ENCODE measurements at regions not wholly inside any gene's neighbourhood (a gene's known extent, or its start where the extent isn't known, plus 50 kb on each side); places are given as distances from the start of the nearest gene placed in this dataset.
"Not testable (repeated sequence)": the region's sequence is repeated elsewhere in the genome, so short reads cannot be mapped to it uniquely, and the experiment has no call there.

- no peak for DNase-seq
Observed at GRCh38 chr4:57789666-57790065, 679.5 kb upstream of the IGFBP7 start.

- DNase-seq: no peak
Observed at GRCh38 chr4:57777876-57778275, 667.7 kb upstream of the IGFBP7 start.

GRCh38 chr4:57774681-57775080, 664.5 kb upstream of the IGFBP7 start:
- no peak for DNase-seq

DNA sequence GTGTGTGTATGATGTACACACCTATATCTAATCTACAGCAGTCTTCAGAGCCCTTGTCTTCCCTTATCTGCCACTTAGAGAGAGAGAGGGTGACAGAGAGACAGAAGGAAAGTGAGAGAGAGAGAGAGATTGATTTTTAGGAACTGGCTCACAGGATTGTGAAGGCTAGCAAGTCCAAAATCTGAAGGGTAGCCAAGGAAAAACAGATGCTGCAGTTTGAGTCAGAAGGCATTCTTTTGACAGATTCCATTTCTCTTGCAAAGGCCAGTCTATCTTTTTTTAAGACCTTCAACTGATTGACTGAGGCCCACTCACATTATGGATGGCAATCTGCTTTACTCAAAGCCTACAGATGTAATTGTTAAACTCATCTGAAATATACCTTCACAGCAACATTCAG, 664.0 kb upstream of the IGFBP7 start:
- DNase-seq: no peak

- no peak for DNase-seq
Observed at GRCh38 chr4:57766341-57766740, 656.2 kb upstream of the IGFBP7 start.

DNA sequence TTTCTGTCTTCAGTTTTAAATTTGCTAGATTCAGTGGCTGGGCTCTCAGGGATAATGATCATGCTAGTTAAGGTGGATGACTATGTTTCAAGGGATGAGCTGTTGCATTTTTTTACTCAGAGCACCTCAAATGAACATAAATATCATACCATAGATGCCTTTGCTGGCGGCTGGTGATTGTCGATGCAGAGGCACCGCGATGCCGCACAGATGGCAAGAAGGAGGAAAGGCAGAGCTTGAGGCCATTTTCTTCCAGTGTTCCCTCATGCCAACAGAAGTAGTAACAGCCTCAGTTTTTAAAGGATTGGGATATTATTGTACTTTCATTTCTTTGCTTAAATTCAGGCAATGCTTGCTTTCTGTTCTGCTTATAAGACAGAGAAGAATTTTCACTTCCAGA, 654.7 kb upstream of the IGFBP7 start:
- DNase-seq: no peak

DNA sequence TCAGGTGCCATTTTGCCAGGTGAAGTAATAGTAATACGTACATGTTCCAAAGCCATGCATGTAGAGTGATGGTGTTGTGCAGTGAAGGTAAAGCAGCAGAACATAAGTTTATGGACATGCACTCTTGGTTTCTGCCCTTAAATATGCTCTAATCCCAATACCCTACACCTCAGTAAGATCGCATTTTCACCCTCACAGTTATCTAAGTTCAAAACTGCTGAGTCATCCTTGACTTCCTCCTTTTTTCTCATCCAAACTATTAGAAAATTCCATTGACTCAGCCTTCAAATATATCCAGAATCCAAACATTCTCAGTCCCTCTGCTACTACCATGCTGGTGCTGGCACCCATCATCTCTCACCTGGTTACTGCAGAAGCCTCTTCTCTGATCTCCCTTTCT, 652.9 kb upstream of the IGFBP7 start:
- no peak for DNase-seq

GRCh38 chr4:57740625-57741190, 630.5 kb upstream of the IGFBP7 start:
- no peak for DNase-seq

DNA sequence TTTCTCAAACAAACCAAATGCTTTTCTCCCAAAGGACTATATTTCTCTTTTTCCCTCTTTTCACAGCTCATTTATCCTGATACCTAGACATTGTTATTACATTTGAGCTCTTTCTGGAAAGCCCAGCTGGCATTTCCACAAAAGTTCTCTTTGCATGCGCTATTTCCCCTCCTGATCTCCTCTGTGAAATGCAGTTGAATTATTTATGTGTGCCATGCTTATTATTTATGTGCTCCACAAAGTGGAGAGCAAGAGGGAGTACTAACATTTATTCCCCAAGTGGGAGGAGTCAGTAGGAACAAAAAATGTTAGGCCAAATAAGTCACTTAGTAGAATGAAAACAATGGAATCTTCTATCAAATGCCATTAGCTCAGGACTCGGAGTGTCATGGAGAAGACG, 626.6 kb upstream of the IGFBP7 start:
- DNase-seq: no peak

DNA sequence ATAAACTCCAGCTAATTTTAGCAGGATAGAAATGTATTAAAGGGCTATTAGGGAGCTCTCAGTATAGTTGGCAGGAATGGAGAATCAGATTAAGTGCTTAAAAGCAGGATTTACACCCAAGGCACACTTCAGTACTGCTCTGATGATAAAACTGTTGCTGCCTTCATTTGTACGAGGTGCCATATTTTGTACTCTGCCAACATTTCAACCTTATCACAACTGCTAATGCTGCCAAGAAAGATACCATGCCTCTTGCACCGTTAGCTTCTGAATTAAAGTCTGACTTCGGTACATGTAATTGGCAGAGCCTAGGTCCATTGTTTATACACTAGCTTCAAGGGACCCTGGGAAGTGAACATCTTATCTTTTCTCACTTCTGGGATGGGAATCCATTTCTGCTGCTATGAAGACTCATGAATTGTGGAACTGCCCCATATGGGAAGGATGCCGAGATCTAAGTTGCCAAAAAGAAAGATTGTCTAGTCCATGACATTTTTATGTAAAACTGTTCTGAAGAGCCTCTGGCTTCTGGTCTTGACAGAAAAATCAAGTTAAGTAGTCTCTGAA, 624.0 kb upstream of the IGFBP7 start:
- DNase-seq: no peak

DNA sequence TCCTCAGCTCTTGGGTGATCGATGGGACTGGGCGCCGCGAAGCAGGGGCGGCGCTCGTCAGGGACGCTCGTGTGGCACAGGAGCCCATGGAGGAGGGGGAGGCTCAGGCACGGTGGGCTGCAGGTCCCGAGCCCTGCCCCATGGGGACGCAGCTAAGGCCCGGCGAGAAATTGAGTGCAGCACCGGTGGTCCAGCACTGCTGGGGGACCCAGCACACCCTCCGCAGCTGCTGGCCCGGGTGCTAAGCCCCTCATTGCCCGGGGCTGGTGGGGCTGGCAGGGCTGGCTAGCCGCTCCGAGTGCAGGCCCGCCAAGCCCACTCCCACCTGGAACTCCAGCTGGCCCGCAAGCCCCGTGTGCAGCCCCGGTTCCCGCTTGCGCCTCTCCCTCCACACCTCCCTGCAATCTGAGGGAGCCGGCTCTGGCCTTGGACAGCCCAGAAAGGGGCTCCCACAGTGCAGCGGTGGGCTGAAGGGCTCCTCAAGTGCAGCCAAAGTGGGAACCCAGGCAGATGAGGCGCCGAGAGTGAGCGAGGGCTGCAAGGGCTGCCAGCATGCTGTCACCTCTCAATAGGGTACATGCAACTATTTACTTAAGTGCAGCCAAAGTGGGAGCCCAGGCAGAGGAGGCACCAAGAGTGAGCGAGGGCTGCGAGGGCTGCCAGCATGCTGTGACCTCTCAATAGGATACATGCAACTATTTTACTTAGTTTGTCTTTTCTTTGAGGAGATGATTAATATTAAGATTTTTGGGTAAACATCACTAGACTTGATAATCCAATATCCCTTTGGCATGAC, 619.8 kb upstream of the IGFBP7 start:
- DNase-seq: not testable (repeated sequence)

DNA sequence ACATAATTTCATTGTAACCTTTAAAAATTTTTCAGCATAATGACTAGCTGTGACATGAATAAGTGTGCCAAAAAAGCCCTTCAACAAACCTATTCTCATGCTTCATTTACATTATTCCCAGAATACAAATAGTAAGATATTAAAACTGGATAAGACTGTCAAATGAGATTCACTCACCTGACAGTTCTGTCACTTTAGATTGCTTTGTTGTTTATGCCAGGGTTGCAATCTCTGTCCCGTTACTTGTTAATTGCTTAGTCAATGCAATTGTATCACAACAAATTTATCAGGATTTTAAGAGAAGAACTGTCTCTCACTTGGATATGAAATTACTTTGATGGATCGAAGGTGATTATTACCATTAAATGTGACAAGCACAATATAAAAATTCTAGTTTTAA, 616.0 kb upstream of the IGFBP7 start:
- DNase-seq: no peak

- no peak for DNase-seq
Observed at GRCh38 chr4:57719456-57719855, 609.3 kb upstream of the IGFBP7 start.

GRCh38 chr4:57714313-57714712, 604.1 kb upstream of the IGFBP7 start:
- not testable (repeated sequence) for DNase-seq

GRCh38 chr4:57710053-57710452, 599.9 kb upstream of the IGFBP7 start:
- DNase-seq: no peak

DNA sequence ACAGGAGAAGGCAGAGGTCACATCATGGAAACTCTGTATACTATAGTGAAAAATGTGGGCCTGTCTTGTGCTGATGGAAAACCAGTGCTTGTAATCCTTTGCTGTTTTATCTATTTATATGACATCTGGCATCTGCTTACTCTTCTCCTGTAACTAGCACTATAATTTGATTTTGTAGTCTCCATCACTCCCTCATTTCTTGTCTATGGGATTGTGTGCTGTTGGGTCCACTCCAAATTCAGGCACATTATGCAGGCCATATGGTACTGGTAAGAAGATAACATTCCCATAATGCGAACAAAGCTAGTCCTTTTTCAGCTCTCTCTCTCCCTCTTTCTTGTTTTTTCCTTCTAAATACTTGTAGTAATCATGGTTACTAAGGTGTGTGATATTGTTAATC, 581.2 kb upstream of the IGFBP7 start:
- DNase-seq: no peak

GRCh38 chr4:57689693-57690205, 579.6 kb upstream of the IGFBP7 start:
- no peak for DNase-seq

DNA sequence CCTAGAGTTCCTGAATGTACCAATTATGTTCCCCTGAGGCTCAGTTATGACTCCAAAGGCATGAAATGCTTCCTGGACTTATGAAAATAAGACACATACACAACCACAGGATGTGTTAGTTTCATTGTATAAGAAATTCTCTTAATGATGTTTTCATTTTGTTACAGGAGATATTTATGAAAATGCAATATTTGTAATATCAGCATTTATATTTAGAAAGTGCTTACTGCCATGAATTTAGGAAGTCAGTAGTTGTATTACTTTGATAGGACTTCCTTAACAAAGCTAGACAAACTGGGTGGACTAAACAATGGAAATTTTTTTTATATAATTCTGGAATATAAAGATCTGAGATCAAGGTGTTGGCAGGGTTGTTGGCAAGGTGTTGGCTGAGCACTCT, 572.1 kb upstream of the IGFBP7 start:
- DNase-seq: no peak

GRCh38 chr4:57679969-57680368, 569.8 kb upstream of the IGFBP7 start:
- DNase-seq: no peak

DNA sequence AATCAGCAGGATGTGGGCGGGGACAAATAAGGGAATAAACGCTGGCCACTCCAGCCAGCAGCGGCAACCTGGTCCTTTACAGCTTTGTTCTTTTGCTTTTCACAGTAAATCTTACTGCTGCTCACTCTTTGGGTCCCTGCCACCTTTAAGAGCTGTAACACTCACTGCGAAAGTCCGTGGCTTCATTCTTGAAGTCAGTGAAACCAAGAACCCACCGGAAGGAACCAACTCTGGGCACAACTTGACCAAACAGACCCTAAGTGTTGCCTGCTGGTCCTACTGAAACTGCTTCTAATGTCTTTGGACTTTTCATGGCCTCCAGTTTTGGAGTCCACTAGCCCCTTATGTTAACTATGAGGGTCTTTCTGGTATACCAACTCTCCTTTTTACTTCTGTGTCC, 566.2 kb upstream of the IGFBP7 start:
- no peak for DNase-seq

- no peak for DNase-seq
Observed at GRCh38 chr4:57672846-57673433, 562.8 kb upstream of the IGFBP7 start.

GRCh38 chr4:57668621-57669020, 558.4 kb upstream of the IGFBP7 start:
- no peak for DNase-seq

DNA sequence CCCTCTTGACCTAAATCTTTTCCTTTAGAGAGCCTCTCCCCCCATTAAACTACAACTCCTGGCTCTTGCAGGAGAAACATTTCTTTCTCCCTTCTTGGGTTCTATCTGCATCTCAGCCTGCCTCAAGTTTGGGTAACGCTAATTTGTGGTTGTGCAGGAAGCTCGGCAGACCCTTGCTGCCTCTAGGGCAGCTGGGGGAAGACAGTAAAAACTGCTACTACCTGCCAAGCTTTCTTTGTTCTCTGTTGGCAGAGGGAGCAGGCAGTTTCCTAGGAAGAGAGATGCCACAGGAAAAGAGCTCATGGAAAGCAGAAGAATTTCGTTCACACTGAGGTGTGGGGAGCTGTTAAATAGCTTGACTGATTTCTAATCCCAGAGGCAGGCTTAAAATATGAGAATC, 555.6 kb upstream of the IGFBP7 start:
- DNase-seq: no peak

DNA sequence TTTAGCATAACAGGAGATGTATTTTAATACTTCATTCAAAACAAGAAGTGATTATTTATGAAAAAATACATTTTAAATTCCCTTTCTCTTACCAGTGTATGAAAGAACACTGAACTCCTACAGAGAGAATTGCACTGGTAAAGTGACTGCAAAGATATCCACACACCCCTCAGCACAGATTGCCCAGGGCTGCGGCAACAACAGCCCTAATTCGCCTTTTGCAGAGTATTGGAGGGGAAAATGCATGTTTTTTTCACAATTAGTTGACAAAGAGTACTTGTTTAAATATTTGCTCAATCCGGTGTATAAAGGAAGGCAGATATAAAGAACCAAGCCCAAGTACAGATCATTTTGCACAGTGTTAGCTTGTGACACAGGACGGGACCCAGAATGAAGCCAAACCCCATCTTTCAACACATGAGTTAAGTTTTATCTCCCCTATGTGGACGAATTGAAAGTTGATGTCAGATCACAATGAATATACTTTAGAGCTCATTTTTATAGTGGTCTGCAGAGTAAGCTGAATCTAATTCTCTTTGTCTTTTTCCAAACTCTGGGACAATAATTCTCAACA, 551.4 kb upstream of the IGFBP7 start:
- DNase-seq: no peak

Measured in stimulated activated CD4-positive, alpha-beta T cell treated with anti-CD3 and anti-CD28 coated beads, Interleukin-4, amount 100 ng/mL, for 24 hours (primary cell).